Stimulated activated CD8-positive, alpha-beta memory T cell treated with anti-CD3 and anti-CD28 coated beads, Interleukin-12 subunit alpha, Interleukin-12 subunit beta, amount 100 ng/mL, for 24 hours (primary cell): ENCODE measurements at regions not wholly inside any gene's neighbourhood (a gene's known extent, or its start where the extent isn't known, plus 50 kb on each side); places are given as distances from the start of the nearest gene placed in this dataset.
"Not testable (repeated sequence)": the region's sequence is repeated elsewhere in the genome, so short reads cannot be mapped to it uniquely, and the experiment has no call there.

Experiments used
- DNase-seq: peaks from one replicate; pipeline ENCODE4 v3.0.0-alpha.2; 2020; ENCODE audit errors: extremely low read depth

DNA sequence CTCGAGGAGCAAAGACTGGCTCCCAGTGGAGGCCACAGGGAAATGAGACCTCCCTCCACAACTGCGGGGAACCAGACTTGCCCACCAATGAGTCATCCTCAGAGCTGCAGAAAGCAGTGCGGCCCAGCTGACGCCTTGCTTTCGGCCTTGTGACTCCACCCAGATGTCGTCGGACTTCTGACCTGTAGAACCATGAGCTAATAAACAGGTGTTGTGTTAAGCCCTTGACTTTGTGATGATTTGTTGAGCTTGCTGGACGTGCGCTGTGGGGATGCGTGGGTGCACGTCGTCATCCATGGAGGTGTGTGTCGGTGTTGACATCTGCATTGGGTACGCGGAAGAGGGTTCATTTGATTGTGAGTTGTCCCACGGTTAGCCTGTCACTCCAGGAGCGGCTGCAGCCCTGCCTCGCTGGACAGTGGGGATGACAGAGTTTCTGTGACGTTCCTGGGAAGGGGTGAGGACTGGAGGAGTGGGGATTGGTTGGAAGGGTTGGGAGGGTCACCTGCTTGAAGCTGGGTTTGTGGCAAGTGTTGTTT is 154.1 kb downstream of the SH3BP4 start:
- no peak for DNase-seq

DNA sequence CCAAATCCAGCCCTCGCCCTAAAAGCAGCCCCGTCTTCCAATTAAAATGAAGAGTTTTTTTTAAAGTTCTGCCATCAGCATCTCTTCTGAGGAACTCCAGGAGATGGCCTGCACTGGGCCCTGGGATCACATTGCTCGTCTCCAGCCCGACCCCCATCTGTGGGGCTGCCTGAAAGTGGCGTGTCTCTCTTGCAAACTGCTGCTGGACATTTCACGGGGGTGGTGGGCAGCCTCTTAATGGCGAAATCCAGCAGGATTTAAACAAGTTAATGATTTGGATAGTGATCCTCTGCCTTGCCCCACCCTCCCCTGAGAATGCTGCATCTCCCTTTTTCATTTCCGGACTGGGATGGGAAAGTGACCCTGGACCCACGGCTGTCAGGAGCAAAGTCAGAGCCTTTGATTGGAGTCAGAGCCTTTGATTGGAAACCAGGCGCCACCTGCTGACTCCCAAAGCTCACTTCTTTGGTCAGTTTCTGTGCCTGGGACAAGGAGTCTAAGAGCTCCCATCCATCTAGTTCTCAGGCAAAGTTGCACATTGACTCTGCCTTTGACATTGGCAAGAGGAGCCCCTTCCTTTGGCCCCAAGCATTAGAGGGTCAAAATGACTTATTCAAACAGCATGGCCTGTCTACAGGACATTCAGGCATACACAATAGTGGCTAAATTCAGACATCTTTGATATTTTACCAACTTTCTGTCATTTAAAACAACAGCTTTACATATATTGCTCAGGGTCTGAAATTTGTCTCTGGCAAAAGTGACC is 155.2 kb downstream of the SH3BP4 start:
- DNase-seq: no peak

DNA sequence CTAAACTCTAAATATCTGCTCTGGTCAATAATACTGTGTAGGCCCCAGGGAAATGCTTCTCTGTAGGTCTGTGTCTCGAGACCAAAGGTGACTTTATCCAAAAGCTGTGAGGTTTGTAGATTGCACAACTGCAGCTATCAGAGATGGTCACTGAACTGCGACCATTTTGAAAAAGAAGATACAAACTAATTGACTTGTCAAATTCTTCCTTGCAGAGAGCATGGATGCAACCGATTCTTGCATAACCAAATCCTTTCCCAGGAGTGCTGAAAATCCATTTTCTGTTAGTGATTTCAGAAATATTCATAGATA is 155.8 kb downstream of the SH3BP4 start:
- DNase-seq: no peak

DNA sequence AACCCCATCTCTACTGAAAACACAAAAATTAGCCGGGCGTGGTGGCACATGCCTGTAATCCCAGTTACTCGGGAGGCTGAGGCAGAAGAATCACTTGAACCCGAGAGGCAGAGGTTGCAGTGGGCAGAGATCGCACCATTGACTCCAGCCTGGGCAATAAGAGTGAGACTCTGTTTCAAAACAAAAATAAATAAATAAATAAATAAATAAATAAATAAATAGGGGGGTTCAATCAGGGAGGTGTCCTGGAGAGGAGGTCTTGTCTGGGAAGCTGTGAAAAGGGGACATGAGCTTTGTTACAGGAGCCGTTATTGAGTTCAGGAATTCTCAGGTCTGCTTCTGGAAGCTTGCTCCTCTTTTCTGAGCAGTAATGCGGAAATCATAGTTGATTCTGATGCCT is 157.7 kb downstream of the SH3BP4 start:
- DNase-seq: not testable (repeated sequence)

DNA sequence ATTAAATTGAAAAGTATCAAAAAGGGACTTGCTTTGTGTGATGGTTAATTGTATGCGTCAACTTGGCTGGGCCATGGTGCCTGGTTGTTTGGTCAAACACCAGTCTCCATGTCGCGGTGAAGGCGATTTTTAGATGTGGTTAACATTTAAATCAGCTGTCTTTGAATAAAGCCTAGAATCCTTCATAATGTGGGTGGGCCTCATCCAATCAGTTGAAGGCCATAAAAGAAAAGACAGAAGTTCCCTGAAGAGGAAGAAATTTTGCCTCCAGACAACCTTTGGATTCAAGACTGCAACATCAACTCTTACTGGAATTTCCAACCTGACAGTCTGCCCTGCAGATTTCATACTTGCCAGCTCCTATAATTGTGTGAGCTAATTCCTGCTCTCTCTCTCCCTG is 160.5 kb downstream of the SH3BP4 start:
- no peak for DNase-seq

DNA sequence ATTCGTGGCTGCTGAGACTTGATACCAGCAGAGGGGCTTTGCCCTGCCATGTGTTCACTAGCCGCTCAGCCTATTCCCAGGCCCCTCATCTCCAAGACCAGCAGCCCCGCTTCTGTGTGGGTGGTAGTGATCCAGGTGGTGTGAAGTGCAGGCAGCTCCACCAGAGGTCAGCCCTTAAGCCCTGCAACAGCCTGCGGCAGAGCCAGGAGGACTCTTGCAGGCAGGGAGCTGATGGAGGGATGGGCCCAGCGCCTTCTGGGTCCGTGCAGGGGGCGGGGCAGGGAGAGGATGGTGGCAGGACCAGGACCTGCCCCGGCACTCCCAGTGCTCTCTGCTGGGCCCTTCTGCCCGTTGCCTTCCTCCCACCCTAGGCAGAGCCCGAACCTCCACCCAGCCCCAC is 162.0 kb downstream of the SH3BP4 start:
- DNase-seq: no peak

DNA sequence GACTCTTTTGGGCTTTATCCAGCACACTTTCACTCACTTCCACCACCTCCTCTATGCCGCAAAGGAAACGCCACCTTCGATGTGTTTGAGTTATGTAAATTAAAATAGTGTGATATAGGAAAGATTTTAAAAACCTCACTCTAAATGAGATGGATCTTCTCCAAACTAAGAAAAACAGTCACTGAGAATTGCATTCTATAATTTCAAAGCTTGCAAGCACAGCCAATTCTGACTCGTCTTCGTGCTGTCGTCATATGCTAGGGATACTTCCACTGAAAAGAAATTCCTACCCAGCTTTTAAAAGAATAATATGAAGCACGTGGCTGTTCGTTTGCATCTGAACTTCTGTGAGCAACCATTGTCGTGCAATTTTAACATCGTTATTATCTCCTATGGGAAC is 162.5 kb downstream of the SH3BP4 start:
- no peak for DNase-seq

DNA sequence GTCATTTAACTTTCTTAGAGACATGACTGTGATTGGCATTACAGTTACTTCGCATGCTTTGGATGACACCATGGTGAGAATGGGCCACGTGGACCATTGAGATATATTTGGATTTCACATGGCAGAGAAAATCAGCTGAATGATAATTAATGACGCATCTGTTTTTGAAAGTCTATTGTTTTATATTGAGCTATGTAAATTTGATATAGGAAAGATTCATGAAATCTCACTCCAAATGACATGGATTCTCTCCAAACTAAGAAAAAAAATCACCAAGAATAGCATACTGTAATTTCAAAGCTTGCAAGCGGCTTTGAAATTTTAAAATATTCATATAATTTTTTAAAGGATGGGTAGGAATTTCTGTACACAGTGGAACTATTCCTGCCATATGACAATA is 163.7 kb downstream of the SH3BP4 start:
- DNase-seq: no peak

DNA sequence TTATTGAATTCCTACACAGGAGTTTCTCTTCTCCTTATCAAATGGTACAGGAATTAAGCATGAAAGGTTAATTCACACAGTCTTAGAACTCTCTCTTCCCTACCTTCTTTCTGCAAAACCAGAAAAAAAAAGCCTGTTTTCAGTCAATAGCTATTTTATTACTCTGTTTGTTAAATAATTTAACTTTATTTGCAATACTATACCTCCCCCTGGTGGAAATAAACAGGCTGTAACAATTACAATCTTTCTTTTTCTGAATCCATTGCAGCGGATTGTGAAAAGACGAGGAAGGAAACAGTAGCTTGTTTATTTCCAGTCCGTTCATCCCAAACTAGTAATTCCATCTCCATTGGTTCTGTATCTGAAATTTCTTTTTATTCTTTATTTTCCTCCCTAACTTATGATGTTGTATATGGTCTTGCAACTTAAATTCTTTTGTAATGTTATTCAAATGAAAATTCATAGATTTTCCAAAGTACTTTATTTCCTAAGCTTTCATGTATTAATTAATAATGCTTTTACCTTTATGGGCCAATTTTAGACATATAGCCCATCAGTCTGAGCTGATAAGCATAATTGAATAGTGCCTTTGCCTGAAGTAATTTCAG is 165.2 kb downstream of the SH3BP4 start:
- DNase-seq: no peak

DNA sequence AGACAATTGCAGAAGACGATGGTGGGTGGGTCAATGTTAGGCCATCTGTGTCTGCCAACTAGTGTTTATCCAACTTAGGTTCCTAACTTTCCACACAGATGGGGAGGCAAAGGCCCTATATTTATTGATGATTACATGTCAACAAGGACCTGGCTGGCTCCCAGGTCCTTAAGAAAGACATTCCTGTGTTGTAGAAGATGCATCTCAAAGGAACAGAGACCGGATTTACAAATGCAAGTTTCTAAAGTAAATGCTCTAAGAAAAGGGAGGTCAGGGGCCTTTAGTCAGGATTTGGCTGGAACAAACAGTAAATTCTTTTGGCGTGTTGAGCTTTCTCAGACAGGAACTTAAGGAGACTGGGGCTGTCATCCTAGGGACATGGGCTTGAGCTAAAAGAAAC is 175.0 kb downstream of the SH3BP4 start:
- no peak for DNase-seq

DNA sequence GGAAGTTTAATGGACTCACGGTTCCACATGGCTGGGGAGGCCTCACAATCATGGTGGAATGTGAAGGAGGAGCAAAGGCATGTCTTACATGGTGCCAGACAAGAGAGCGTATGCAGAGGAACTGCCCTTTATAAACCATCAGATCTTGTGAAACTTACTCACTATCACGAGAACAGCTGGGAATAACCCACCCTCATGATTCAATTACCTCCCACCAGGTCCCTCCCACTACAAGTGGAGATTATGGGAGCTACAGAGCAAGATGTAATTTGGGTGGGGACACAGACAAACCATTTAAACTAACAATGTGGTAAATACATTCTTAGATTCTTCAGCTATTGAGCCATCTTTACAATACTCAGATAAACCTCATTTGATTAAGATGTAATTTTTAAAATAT is 176.1 kb downstream of the SH3BP4 start:
- no peak for DNase-seq

DNA sequence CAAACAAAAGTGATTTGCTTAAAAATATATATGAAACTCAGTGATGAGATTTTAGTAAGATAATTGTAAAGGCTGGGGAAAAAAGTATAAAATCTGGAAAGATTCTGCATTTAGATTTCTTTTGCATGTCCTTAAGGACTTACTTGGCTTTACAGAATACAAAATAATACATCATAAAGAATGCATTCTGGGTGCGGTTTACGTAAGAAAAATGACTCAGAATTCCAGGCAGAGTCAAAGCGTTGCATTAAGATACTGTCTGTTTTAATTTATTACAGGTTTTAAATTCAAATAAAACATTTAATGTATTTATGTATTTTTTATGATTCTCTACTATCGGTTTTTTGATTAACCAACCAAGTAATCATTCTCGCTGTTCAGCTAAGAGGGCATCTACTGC is 178.0 kb downstream of the SH3BP4 start:
- DNase-seq: no peak

DNA sequence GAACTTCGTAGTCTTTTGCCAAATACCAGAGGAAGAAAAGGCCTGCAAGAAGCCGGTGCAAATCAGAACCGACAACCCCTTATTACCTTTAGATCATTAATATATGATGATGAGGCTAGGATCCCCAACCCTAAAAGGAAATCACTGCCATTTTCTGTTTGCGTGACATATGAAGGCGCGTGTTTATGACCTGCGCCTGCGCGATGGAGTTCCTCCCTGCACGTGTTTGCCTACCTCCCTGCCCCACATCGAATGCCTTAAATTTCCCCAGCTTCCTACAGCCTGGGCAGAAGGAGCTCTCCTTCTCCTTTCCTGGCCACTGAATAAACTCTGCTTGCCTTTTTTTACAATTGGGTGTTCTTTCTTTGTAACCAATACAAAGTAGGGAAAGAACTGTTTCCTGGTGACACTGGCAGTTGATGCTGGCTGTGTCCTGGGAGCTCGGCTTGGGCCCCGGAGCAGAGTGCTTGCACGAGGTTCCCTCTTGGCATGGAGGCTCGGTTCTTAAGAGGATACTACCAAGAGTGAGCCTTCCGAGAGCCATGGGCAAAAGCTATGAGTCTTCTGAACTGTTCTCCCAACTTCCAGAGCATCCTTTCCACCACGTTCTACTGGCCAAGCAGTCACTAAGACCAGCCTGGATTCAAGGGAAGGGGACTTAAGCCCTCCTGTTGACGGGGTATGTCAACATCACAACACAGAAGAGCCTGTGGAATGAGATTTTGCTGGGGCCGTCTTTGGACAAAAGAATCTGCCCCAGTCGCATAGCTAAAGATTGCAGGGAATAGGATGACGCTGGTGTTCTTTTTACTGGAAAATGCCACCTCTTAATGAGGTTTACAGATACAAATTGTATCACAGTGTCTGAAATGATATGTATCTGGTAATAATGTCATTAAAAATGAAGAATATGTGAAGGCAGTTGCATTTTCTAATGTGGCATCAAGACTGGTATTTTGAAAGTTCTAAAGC is 179.8 kb downstream of the SH3BP4 start:
- DNase-seq: no peak

DNA sequence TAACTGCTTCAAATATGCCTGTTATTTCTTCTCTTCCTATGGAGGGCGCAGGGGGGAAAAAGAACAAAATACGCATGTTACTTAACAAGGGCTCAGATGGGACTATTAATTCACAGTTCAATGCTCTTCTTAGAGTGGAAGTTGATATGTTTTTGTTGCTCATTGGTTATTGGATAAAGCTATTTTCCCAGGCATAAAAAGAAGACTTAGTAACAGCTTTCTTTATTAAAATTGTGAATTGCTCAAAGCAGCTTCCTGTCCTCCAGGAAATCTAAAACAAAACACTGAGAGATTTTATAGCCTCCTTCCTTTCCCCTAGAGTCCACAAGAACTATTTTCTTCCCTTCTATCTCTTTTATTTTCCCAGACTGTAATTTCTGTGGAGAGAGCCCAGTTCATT is 180.8 kb downstream of the SH3BP4 start:
- DNase-seq: no peak

DNA sequence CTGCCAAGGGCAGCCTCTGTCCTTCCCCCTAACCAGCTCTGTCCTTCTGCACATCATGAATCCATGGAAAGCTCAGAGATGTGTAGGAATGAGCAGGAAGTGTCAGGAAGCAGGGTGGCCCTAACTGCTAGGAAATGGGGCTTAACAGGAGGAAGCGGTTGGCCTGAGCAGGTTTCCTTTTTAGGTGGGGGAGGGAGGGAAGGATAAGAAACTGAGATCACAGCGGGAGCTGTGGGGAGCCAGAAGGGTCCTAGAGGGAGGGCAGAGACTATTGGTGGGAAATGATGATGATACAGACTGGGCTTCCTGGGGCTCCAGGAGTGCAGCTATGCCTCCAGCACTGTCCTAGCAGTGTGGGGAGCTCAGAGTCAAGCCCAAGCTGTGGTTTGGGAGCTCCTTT is 182.0 kb downstream of the SH3BP4 start:
- no peak for DNase-seq

DNA sequence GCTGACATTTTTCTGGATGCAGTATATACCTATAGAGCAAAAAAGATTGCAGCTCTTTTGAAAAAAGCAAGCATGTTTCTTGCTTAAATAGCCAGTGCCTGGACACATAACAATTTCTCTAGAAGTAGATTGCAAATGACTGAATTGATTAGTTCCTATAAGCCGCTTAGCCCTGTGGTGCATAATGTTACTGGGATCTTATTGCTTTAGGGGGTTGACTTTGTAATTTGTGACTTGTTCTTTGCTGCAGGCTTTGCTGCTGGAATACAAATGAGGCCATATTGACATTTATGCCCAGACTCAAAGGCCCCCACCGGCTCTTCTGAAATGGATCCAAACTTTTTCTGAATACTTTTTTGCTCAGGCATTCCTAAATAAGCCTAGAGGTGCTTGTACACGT is 182.6 kb downstream of the SH3BP4 start:
- DNase-seq: no peak

DNA sequence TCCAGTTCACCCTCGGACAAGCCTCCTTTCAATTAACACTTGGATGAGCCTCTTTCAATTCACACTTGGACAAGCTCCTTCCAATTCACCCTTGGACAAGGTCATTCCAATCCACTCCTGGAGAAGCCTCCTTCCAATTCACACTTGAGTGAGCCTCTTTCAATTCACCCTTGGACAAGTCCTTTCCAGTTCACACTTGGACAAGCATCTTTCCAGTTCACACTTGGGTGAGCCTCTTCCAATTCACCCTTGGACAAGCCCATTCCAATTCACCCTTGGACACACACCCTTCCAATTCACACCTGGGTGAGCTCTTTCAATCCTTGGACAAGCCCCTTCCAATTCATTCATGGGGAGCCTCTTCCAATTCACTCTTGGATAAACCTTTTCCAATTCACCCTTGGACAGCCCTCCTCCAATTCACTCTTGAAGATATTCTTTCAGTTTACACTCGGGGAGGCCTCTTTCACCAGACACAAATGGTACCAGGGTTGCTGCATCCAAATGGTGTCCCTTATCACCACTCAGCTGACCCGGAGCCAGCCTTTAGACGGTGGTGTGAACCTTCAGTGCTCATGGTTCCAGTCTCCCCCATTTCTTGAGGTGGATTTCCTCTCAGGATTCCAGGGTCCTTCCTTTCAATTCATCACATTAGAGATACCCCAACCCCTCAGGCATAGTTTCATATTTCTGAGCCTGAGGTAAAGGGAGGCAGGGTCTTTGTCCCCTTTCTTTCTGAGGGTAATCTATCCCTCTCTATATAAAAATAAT is 183.6 kb downstream of the SH3BP4 start:
- DNase-seq: no peak

DNA sequence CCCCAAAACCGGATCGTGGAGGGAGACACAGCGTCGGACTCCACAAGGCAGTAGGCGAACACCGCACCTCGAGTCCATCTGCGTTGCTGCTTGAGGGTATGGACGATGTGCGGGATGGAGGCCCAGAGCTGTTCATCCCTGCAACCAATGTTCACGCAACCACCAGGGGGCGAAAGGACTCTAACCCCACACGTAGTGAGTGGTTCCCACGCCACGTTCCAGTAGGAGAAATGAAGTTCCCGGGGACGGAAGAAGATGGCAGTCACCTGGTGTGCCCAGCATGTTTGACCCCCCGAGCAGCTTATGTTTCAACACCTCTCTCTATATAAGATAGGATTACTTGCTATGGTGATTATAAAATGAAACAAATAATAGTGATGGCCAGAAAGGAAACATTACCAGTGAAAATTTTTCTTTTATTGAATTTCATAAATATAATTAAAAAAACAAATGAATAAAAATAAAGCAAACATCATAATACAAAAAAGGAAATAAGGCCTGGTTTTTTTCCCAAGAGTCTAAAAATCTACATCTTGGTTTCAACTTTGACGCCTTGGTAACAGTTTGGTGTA is 184.3 kb downstream of the SH3BP4 start:
- DNase-seq: peak; percentile 11

DNA sequence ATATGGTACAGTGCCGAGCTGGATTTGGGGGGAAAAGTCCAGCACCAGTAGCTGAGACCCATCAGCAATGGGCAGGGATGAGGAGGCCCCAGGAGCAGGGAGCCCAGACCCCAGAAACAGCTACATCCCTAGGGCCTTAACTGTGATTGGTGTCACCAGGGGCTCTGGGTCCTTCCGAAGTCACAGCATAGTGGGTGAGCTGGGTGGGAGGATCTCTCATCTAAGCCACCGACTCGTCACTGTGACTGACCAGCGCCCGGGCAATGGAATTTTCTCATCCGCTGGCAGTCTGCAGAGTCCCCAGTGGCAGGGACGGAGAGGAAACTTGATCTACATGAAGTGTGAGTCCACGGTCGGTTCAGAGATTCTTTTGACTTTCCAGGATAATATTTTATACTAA is 186.5 kb downstream of the SH3BP4 start:
- DNase-seq: no peak

DNA sequence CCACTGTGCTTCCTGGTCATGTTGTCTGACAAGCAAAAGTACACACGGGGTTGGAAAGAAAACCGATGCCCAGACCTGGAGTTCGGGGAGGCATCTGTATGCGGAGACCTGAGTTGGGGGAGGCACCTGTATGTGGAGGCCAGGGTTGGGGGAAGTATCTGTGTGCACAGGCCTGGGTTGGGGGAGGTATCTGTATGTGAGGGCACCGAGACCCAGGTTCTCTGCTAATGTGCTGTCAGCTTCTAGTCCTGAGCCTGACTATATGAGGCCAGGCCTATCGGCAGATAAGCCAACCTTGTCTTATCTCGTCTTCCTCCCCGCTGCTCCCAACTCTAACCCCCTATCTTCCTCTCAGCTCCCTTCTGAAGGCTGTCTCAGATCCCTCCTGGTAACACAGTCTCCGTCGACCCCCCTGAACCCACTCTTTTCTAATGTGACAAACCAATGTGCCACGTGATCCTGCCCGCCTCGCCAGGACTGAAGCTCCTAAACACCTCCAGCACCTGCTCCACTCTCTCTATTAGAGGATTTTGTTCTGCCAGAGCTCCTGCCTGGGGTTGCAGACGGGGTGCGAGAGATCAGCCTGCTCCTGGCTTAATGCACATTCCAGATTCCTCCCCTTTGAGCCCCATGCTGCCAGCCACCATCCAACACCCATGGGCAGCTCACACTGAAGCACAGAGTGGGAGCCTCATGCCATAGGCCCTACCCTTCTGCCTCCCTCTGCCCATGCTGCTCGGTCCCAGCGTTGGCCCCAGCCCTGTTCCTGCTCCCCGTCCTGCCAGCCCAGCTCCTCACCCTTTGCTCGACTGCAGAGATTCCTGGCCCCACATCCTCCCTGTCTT is 188.4 kb downstream of the SH3BP4 start:
- DNase-seq: no peak

DNA sequence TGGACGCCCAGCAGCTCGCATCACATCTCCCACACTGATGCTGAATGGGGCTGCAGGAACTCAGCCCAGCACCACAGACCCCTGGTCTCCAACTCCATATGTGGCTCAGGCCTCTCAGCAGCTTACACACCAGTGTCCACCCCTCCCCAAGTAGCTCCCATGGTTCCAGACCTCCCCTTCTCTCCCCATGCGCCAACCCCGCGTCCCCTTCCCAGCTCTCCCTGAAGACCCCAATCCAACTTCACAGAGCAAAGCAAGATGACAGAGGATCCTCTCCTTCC is 188.9 kb downstream of the SH3BP4 start:
- DNase-seq: no peak
